NCI-H1105 treated with DMSO at 0.1 percent for 48 hours (cell line): ENCODE measurements at regions not wholly inside any gene's neighbourhood (a gene's known extent, or its start where the extent isn't known, plus 50 kb on each side); places are given as distances from the start of the nearest gene placed in this dataset.

ENCODE experiments used
- DNase-seq: peaks from one replicate; lab custom pipeline; 2025; lab: John Stamatoyannopoulos, UW

- no peak for DNase-seq
Measured at GRCh38 chr7:54847921-54848320, 88.9 kb upstream of the SEC61G start.

GRCh38 chr7:54856856-54857255 is 97.8 kb upstream of the SEC61G start:
- DNase-seq: no peak

GRCh38 chr7:54857294-54857693 is 98.3 kb upstream of the SEC61G start:
- DNase-seq: no peak

- peak; percentile 38 for DNase-seq
Measured at GRCh38 chr7:54858008-54858692, 99.1 kb upstream of the SEC61G start.

GRCh38 chr7:54859066-54859465 is 100.1 kb upstream of the SEC61G start:
- no peak for DNase-seq

- no peak for DNase-seq
Measured at GRCh38 chr7:54859545-54859944, 100.5 kb upstream of the SEC61G start.

- DNase-seq: no peak
Measured at GRCh38 chr7:54860003-54860775, 101.2 kb upstream of the SEC61G start.

GRCh38 chr7:54860843-54861242 is 101.8 kb upstream of the SEC61G start:
- DNase-seq: no peak

- DNase-seq: no peak
Measured at GRCh38 chr7:54864663-54865062, 105.7 kb upstream of the SEC61G start.

GRCh38 chr7:54869523-54869922 is 110.5 kb upstream of the SEC61G start:
- no peak for DNase-seq

GRCh38 chr7:54874804-54875203 is 115.8 kb upstream of the SEC61G start:
- DNase-seq: no peak

- no peak for DNase-seq
Measured at GRCh38 chr7:54877683-54878082, 118.7 kb upstream of the SEC61G start.

GRCh38 chr7:54878339-54878738 is 119.3 kb upstream of the SEC61G start:
- DNase-seq: no peak

- no peak for DNase-seq
Measured at GRCh38 chr7:54879776-54880175, 120.8 kb upstream of the SEC61G start.

GRCh38 chr7:54880326-54880989 is 121.4 kb upstream of the SEC61G start:
- no peak for DNase-seq

- DNase-seq: no peak
Measured at GRCh38 chr7:54881816-54882520, 123.0 kb upstream of the SEC61G start.

GRCh38 chr7:54882694-54883093 is 123.7 kb upstream of the SEC61G start:
- no peak for DNase-seq

GRCh38 chr7:54883576-54883975 is 124.6 kb upstream of the SEC61G start:
- no peak for DNase-seq

- no peak for DNase-seq
Measured at GRCh38 chr7:54885285-54885684, 126.3 kb upstream of the SEC61G start.

GRCh38 chr7:54888067-54888733 is 129.2 kb upstream of the SEC61G start:
- DNase-seq: no peak

- no peak for DNase-seq
Measured at GRCh38 chr7:54888734-54889082, 129.7 kb upstream of the SEC61G start.

- DNase-seq: no peak
Measured at GRCh38 chr7:54897891-54898290, 120.9 kb upstream of the EGFR start.
